ENCODE measurements at regions not wholly inside any gene's neighbourhood (a gene's known extent, or its start where the extent isn't known, plus 50 kb on each side); places are given as distances from the start of the nearest gene placed in this dataset.

GRCh38 chr2:215773728-215774127 is 239.6 kb downstream of the MREG start:
- intact Hi-C loops (cut with micrococcal nuclease) = no loop called here

GRCh38 chr2:215772634-215773563 is 240.5 kb downstream of the MREG start:
- Mint-ChIP-seq H3K36me3 (ENCODE audit: low read depth) (no peaks in the 10 kb centered on the region), H3K9me3 (no peaks in the 10 kb centered on the region), H3K4me3 (no peak overlapping the region), H3K27ac (peak overlapping the region; percentile 46), H3K27me3 (peaks cover 27% of the 10 kb centered on the region), H3K4me1 (ENCODE audit: low read depth) (peaks cover 37% of the 10 kb centered on the region)
- intact Hi-C loops (cut with micrococcal nuclease) = no loop called here

More at GRCh38 chr2:215773728-215774127, 239.6 kb downstream of the MREG start:
- Mint-ChIP-seq H3K4me1 (ENCODE audit: low read depth) (peaks cover 31% of the 10 kb centered on the region), H3K36me3 (ENCODE audit: low read depth) (no peaks in the 10 kb centered on the region), H3K27me3 (peaks cover 28% of the 10 kb centered on the region), H3K27ac (peak overlapping the region; percentile 46), H3K9me3 (no peaks in the 10 kb centered on the region), H3K4me3 (no peak overlapping the region)

DNA sequence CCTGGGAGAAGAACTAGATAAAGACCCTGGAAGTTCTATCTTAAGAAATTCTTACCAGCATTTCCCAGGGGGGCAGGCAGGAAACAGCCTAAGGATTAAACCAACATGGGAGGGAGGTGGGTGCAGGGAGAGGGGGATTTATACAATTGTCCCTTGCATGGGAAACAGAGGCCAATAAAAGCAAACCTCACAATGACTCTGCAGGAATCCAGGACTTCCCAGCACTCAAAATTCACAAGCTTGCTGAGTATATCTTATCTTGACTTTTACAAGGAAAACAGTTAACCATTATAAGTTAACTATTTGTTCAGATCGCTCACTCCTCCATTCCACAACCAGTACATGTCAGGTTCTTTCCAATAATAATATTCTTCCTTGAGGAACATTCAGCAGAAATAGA is 241.3 kb downstream of the MREG start:
- intact Hi-C loops (cut with micrococcal nuclease) = no loop called here
- Mint-ChIP-seq H3K27me3 (peaks cover 25% of the 10 kb centered on the region), H3K27ac (peak overlapping the region; percentile 22), H3K4me1 (ENCODE audit: low read depth) (peaks cover 41% of the 10 kb centered on the region), H3K4me3 (no peak overlapping the region), H3K9me3 (no peaks in the 10 kb centered on the region), H3K36me3 (ENCODE audit: low read depth) (no peaks in the 10 kb centered on the region)

GRCh38 chr2:215771241-215771640 is 242.1 kb downstream of the MREG start:
- H3K27ac Mint-ChIP-seq = peak overlapping the region; percentile 22
- peaks cover 23% of the 10 kb centered on the region for H3K27me3 Mint-ChIP-seq
- no peak overlapping the region for H3K4me3 Mint-ChIP-seq
- no peaks in the 10 kb centered on the region for H3K36me3 Mint-ChIP-seq (ENCODE audit: low read depth)
- peaks cover 42% of the 10 kb centered on the region for H3K4me1 Mint-ChIP-seq (ENCODE audit: low read depth)
- no peaks in the 10 kb centered on the region for H3K9me3 Mint-ChIP-seq
- intact Hi-C loops (cut with micrococcal nuclease) = no loop called here

DNA sequence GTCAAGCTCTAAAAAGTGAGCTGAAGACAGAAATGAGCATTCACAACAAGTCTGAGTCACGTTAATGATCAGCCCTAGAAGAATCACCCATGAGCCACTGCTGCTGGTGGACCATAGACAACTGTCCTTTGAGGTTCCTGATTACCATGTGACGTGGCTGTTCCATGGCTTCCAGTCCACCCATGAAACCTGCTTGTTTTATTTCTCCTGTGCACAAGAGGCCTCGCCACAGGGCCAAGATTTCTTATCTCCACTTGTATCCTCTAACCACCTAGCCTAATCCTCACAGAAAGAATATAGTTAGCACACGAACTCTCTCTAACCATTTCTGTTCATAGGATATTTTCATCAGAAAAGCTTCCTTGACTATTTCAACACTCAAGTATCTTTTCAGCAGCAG is 242.7 kb downstream of the MREG start:
- Mint-ChIP-seq H3K4me3 (no peak overlapping the region), H3K4me1 (ENCODE audit: low read depth) (peaks cover 43% of the 10 kb centered on the region), H3K27me3 (peaks cover 18% of the 10 kb centered on the region), H3K9me3 (no peaks in the 10 kb centered on the region), H3K27ac (no peak overlapping the region), H3K36me3 (ENCODE audit: low read depth) (no peaks in the 10 kb centered on the region)
- intact Hi-C loops (cut with micrococcal nuclease) = no loop called here

DNA sequence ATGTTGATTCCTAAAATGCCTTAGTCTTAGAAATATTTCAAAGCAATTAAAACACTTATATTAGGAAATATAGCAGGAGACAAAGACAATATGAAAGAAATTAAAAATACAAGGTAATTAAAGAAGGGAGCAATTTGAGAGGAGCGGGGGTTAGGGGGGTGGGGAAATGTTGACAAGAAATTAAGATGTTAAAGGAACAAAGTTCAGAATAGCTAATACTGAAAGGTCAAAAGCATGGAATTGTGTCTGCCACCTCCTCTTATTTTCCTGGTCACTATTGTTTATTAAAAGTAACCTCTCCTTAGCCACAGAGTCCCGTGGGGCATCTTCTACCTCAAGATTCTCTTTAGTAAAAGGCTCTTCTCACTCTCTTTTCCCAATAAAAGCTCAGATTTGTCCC is 244.1 kb downstream of the MREG start:
- Mint-ChIP-seq H3K4me3 (no peak overlapping the region), H3K4me1 (ENCODE audit: low read depth) (peaks cover 52% of the 10 kb centered on the region), H3K27me3 (peaks cover 14% of the 10 kb centered on the region), H3K27ac (no peak overlapping the region), H3K36me3 (ENCODE audit: low read depth) (no peaks in the 10 kb centered on the region), H3K9me3 (no peaks in the 10 kb centered on the region)
- intact Hi-C loops (cut with micrococcal nuclease) = no loop called here

DNA sequence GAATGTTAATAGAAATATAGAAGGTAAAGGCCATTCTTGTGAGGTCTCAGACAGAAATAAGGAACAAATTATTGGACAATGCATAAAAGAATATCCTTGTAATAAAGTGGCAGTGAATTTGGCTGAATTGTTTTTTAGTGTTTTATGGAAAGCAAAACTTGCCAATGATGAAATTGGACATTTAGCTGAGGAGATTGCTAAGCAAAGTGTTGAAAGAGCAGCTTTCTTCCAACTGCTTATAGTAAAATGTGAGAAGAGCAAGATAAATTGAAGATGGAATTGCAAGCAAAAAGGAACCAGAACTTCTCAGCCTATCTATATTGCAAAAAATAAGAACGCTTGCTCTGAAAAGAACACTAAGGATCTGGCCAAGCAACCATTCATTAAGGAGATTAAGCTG is 245.7 kb downstream of the MREG start:
- peaks cover 41% of the 10 kb centered on the region for H3K4me1 Mint-ChIP-seq (ENCODE audit: low read depth)
- intact Hi-C loops (cut with micrococcal nuclease) = no loop called here
- no peak overlapping the region for H3K27ac Mint-ChIP-seq
- H3K36me3 Mint-ChIP-seq (ENCODE audit: low read depth) = no peaks in the 10 kb centered on the region
- H3K4me3 Mint-ChIP-seq = no peak overlapping the region
- peaks cover 14% of the 10 kb centered on the region for H3K27me3 Mint-ChIP-seq
- no peaks in the 10 kb centered on the region for H3K9me3 Mint-ChIP-seq

GRCh38 chr2:215765729-215766360 is 247.5 kb downstream of the MREG start:
- H3K9me3 Mint-ChIP-seq = no peaks in the 10 kb centered on the region
- H3K4me1 Mint-ChIP-seq (ENCODE audit: low read depth) = peaks cover 31% of the 10 kb centered on the region
- H3K4me3 Mint-ChIP-seq = no peak overlapping the region
- no peaks in the 10 kb centered on the region for H3K36me3 Mint-ChIP-seq (ENCODE audit: low read depth)
- peaks cover 14% of the 10 kb centered on the region for H3K27me3 Mint-ChIP-seq
- H3K27ac Mint-ChIP-seq = no peak overlapping the region
- intact Hi-C loops (cut with micrococcal nuclease) = no loop called here

- Mint-ChIP-seq H3K36me3 (ENCODE audit: low read depth) (no peaks in the 10 kb centered on the region), H3K4me1 (ENCODE audit: low read depth) (peaks cover 31% of the 10 kb centered on the region), H3K27ac (peak overlapping the region; percentile 43), H3K27me3 (peaks cover 14% of the 10 kb centered on the region), H3K9me3 (no peaks in the 10 kb centered on the region), H3K4me3 (no peak overlapping the region)
- intact Hi-C loops (cut with micrococcal nuclease) = no loop called here
Measured at GRCh38 chr2:215764441-215765048, 248.8 kb downstream of the MREG start.

- peaks cover 22% of the 10 kb centered on the region for H3K4me1 Mint-ChIP-seq (ENCODE audit: low read depth)
- no peaks in the 10 kb centered on the region for H3K36me3 Mint-ChIP-seq (ENCODE audit: low read depth)
- no peak overlapping the region for H3K4me3 Mint-ChIP-seq
- H3K27ac Mint-ChIP-seq = no peak overlapping the region
- H3K27me3 Mint-ChIP-seq = peaks cover 1% of the 10 kb centered on the region
- intact Hi-C loops (cut with micrococcal nuclease) = no loop called here
- H3K9me3 Mint-ChIP-seq = peaks cover under 1% of the 10 kb centered on the region
Measured at GRCh38 chr2:215760557-215760956, 252.8 kb downstream of the MREG start.

GRCh38 chr2:215760091-215760490 is 253.3 kb downstream of the MREG start:
- intact Hi-C loops (cut with micrococcal nuclease) = no loop called here
- Mint-ChIP-seq H3K4me1 (ENCODE audit: low read depth) (peaks cover 26% of the 10 kb centered on the region), H3K27me3 (peaks cover 1% of the 10 kb centered on the region), H3K4me3 (no peak overlapping the region), H3K36me3 (ENCODE audit: low read depth) (peaks cover 2% of the 10 kb centered on the region), H3K27ac (no peak overlapping the region), H3K9me3 (peaks cover 5% of the 10 kb centered on the region)

- peaks cover 1% of the 10 kb centered on the region for H3K27me3 Mint-ChIP-seq
Measured at GRCh38 chr2:215758691-215759090, 254.7 kb downstream of the MREG start.

GRCh38 chr2:215756346-215756730 is 257.0 kb downstream of the MREG start:
- peaks cover 34% of the 10 kb centered on the region for H3K4me1 Mint-ChIP-seq (ENCODE audit: low read depth)
- intact Hi-C loops (cut with micrococcal nuclease) = no loop called here
- peaks cover 5% of the 10 kb centered on the region for H3K36me3 Mint-ChIP-seq (ENCODE audit: low read depth)
- peaks cover 9% of the 10 kb centered on the region for H3K9me3 Mint-ChIP-seq
- H3K4me3 Mint-ChIP-seq = no peak overlapping the region
- peak overlapping the region; percentile 94 for H3K27ac Mint-ChIP-seq
- H3K27me3 Mint-ChIP-seq = peaks cover 4% of the 10 kb centered on the region

More at GRCh38 chr2:215758691-215759090, 254.7 kb downstream of the MREG start:
- no peak overlapping the region for H3K27ac Mint-ChIP-seq
- H3K4me1 Mint-ChIP-seq (ENCODE audit: low read depth) = peaks cover 28% of the 10 kb centered on the region
- H3K9me3 Mint-ChIP-seq = peaks cover 9% of the 10 kb centered on the region
- intact Hi-C loops (cut with micrococcal nuclease) = no loop called here
- H3K4me3 Mint-ChIP-seq = no peak overlapping the region
- peaks cover 5% of the 10 kb centered on the region for H3K36me3 Mint-ChIP-seq (ENCODE audit: low read depth)
